Lung (tissue), 11 donors: ENCODE measurements at regions not wholly inside any gene's neighbourhood (a gene's known extent, or its start where the extent isn't known, plus 50 kb on each side); places are given as distances from the start of the nearest gene placed in this dataset.
A peak's percentile ranks its signal among the peaks of the same experiment; 100 is the strongest.

Experiments used
- ATAC-seq: fragments of 200-7000 bp; cut with Tn5 transposase; one replicate; pipeline ENCODE4 v1.9.1; 2020; ENCODE audit warnings: moderate number of reproducible peaks; ENCODE audit not compliant: insufficient read depth, low FRiP score
- DNase-seq, 3 donors: peaks; one replicate each; pipeline ENCODE4 v3.0.0-alpha.2; 2013 to 2017
- H3K27ac ChIP-seq, 2 donors: one replicate each; pipeline ENCODE4 v1.5.1; 2013; ENCODE audit warnings: mild to moderate bottlenecking in 2 of 2, moderate library complexity in 2 of 2, control low read depth in 1 of 2, inconsistent platforms in 1 of 2, low read depth in 1 of 2, low read length in 1 of 2
- H3K27me3 ChIP-seq, 3 donors: one replicate each; pipeline ENCODE4 v1.5.1; 2013; ENCODE audit warnings: low read length in 2 of 3; ENCODE audit not compliant: control insufficient read depth in 3 of 3, insufficient read depth in 3 of 3
- H3K36me3 ChIP-seq, 4 donors: one replicate each; pipeline ENCODE4 v1.5.1; 2013; ENCODE audit warnings: low read length in 4 of 4, mild to moderate bottlenecking in 1 of 4, moderate library complexity in 1 of 4; ENCODE audit not compliant: control insufficient read depth in 4 of 4, insufficient read depth in 4 of 4
- H3K4me1 ChIP-seq, 5 donors: one replicate each; pipeline ENCODE4 v1.5.1; 2013; ENCODE audit warnings: low read length in 5 of 5, mild to moderate bottlenecking in 2 of 5, moderate library complexity in 1 of 5; ENCODE audit not compliant: control insufficient read depth in 5 of 5, insufficient read depth in 5 of 5
- H3K4me3 ChIP-seq: one replicate; pipeline ENCODE4 v1.5.1; 2013; ENCODE audit warnings: mild to moderate bottlenecking, control low read depth, moderate library complexity
- H3K9ac ChIP-seq, 2 donors: one replicate each; pipeline ENCODE4 v1.5.1; 2013; ENCODE audit warnings: low read length in 2 of 2, control low read depth in 1 of 2; ENCODE audit not compliant: insufficient read depth in 1 of 2
- H3K9me3 ChIP-seq, 4 donors: one replicate each; pipeline ENCODE4 v1.5.1; 2013; ENCODE audit warnings: low read length in 3 of 4, mild to moderate bottlenecking in 1 of 4, moderate library complexity in 1 of 4; ENCODE audit not compliant: control insufficient read depth in 4 of 4, insufficient read depth in 3 of 4
- WGBS, 2 donors: extraction: QIAGEN DNeasy Blood & Tissue Kit; methylation state at CpG; one replicate each; pipeline ENCODE4 v1.1.7; 2013; 5-methylcytosine and 5-hydroxymethylcytosine counted together
- TF ChIP-seq, protein P1 (sequence below): IDR thresholded peaks from 2 replicates; pipeline ENCODE4 v1.5.1; 2012; ENCODE audit warnings: mild to moderate bottlenecking; ENCODE audit errors: control extremely low read depth, extremely low read depth
- donor health status: control.
- donor health status: control.
- donor health status: Bipolar disorder and iron deficiency.
- donor health status: healthy.
- donor health status: DM: yes; HTN: yes; CAD: no.

DNA sequence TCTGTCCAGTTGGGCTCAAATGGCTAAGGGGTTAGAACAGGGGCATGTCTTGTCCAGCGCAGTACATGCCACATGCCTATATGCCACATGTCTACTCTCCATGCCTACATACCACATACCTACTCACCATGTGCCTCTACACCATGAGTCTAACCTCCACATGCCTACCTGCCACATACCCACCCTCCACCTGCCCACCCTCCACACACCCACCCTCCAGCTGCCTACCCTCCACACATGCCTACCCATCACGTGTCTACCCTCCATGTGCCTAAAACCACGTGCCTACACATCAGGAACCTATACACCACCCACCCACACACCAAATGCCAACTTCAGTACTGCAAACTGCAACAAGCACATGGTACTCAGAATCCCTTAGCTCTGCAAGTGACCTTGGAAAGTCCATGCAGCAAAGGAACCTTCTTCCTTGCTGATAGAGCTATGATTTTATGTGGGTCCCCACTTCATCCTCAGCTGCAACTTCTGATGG lies 113.0 kb upstream of the CST7 start:
- TF ChIP-seq, protein P1, sequence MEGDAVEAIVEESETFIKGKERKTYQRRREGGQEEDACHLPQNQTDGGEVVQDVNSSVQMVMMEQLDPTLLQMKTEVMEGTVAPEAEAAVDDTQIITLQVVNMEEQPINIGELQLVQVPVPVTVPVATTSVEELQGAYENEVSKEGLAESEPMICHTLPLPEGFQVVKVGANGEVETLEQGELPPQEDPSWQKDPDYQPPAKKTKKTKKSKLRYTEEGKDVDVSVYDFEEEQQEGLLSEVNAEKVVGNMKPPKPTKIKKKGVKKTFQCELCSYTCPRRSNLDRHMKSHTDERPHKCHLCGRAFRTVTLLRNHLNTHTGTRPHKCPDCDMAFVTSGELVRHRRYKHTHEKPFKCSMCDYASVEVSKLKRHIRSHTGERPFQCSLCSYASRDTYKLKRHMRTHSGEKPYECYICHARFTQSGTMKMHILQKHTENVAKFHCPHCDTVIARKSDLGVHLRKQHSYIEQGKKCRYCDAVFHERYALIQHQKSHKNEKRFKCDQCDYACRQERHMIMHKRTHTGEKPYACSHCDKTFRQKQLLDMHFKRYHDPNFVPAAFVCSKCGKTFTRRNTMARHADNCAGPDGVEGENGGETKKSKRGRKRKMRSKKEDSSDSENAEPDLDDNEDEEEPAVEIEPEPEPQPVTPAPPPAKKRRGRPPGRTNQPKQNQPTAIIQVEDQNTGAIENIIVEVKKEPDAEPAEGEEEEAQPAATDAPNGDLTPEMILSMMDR: no peak
- no peak overlapping the region for H3K27ac ChIP-seq
- peaks cover 0 to 2% (median 0%) of the 10 kb centered on the region in 4 donors for H3K9me3 ChIP-seq
- H3K36me3 ChIP-seq: no peaks in the 10 kb centered on the region
- H3K4me3 ChIP-seq: no peak overlapping the region
- WGBS, 2 donors: 79 to 80% methylated on average over 3 of the region's 3 CpGs
- no peak overlapping the region for H3K9ac ChIP-seq
- no peaks in the 10 kb centered on the region for H3K27me3 ChIP-seq
- DNase-seq (peak in 1 of 3 donors; percentile 9), ATAC-seq (no peak)
- H3K4me1 ChIP-seq: peaks cover 0 to 46% (median 10%) of the 10 kb centered on the region in 5 donors

DNA sequence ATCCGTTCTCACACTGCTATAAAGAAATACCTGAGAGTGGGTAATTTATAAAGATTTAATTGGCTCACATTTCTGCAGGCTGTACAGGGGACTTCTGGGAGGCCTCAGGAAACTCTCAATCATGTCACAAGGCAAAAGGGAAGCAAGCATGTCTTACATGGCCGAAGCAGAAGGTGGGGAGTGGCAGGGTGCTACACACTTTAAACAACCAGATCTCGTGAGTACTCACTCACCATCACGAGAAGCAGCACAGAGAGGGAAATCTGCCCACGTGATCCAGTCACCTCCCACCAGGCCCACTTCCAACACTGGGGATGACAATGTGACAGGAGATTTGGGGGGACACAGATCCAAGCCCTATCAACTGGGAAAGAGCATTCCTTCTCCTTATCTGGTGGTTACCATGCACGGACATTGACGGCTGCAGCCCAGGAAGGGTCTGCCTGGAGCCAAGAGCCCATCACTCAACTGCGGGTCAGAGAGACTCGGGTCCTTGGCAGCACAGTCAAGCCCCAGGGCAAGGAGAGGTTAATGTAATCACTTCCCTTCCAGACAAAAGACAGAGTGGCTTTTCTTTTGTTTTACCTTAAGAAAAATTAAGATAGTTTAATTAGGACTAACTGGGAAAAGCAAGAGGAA lies 112.3 kb upstream of the CST7 start:
- 46 to 47% methylated on average over 9 of the region's 9 CpGs for WGBS, 2 donors
- DNase-seq: peak; percentile 71 to 85 (median 83)
- Histone ChIP-seq H3K9ac (no peak overlapping the region), H3K27ac (no peak overlapping the region), H3K9me3 (peaks cover 0 to 2% (median 0%) of the 10 kb centered on the region in 4 donors), H3K4me3 (no peak overlapping the region), H3K36me3 (no peaks in the 10 kb centered on the region), H3K4me1 (peaks cover 0 to 46% (median 10%) of the 10 kb centered on the region in 5 donors), H3K27me3 (no peaks in the 10 kb centered on the region)
- TF ChIP-seq, protein P1: no peak
- ATAC-seq: no peak

DNA sequence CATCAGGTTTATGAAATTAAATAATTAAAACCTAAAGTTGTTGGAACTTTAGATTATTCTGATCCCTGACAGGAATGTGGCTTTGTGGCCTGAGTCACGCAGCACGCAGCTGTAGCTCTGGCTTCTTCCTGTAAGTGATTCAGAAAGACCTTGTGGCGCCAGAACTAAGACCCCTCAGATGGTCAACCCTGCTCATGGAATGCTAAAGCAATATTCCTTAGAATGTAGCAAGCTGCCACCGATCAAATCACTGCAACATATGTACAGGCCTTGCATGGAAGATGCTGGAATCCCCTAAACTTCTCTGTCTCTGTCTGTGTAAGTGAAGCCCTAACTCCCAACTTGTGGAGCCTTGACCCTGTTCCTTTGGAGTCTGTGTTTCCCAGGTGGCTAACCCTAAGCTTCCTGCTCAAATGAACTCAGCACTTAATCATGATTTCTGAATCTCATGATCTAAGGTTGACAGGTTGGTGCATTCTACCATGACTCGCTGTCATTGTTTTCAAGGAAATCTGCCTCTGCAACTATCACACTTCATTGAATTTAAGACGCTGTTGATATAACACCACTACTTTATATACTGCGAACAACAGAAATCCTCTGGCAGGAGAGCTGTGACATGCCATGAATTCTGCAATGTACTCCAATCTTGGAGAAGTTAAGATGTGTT lies 111.2 kb upstream of the CST7 start:
- ATAC-seq (no peak), DNase-seq (peak; percentile 85 to 98 (median 98))
- H3K9ac ChIP-seq: no peak overlapping the region
- 79 to 84% methylated on average over 7 of the region's 7 CpGs for WGBS, 2 donors
- TF ChIP-seq, protein P1: no peak
- no peaks in the 10 kb centered on the region for H3K9me3 ChIP-seq
- no peak overlapping the region for H3K27ac ChIP-seq
- H3K27me3 ChIP-seq: no peaks in the 10 kb centered on the region
- H3K4me3 ChIP-seq: no peak overlapping the region
- peaks cover 0 to 52% (median 14%) of the 10 kb centered on the region in 5 donors for H3K4me1 ChIP-seq
- H3K36me3 ChIP-seq: no peaks in the 10 kb centered on the region
